Astrocyte (in vitro differentiated cells and primary cell): ENCODE measurements at regions not wholly inside any gene's neighbourhood (a gene's known extent, or its start where the extent isn't known, plus 50 kb on each side); places are given as distances from the start of the nearest gene placed in this dataset.

Experiments
- DNase-seq: peaks from one replicate; pipeline ENCODE4 v3.0.0-alpha.2; 2010; ENCODE audit warnings: low read depth
- FAIRE-seq: peaks from 2 replicates; lab custom pipeline; 2011; peaks lifted over from hg19 to GRCh38; lab: Jason Lieb, UNC
- H2AFZ ChIP-seq: 2 replicates; pipeline ENCODE4 v1.6.0; 2012; ENCODE audit warnings: low read depth, low read length, inconsistent platforms
- H3K27ac ChIP-seq: 2 replicates; pipeline ENCODE4 v1.5.1; 2011; ENCODE audit warnings: low read depth, low read length, inconsistent platforms
- H3K27me3 ChIP-seq: 2 replicates; pipeline ENCODE4 v1.6.0; 2011; ENCODE audit warnings: low read length, inconsistent platforms; ENCODE audit not compliant: insufficient read depth
- H3K36me3 ChIP-seq: 2 replicates; pipeline ENCODE4 v1.5.1; 2011; ENCODE audit warnings: low read length, inconsistent platforms; ENCODE audit not compliant: insufficient read depth
- H3K4me1 ChIP-seq: 2 replicates; pipeline ENCODE4 v1.5.1; 2011; ENCODE audit warnings: low read length, inconsistent platforms; ENCODE audit not compliant: insufficient read depth
- H3K4me2 ChIP-seq: 2 replicates; pipeline ENCODE4 v1.6.0; 2012; ENCODE audit warnings: low read length, inconsistent platforms
- H3K4me3 ChIP-seq: 2 replicates; pipeline ENCODE4 v1.5.1; 2011; ENCODE audit warnings: low read depth, mild to moderate bottlenecking, low read length, inconsistent platforms; ENCODE audit not compliant: insufficient read depth
- H3K79me2 ChIP-seq: 2 replicates; pipeline ENCODE4 v1.6.0; 2012; ENCODE audit warnings: mild to moderate bottlenecking, low read length, inconsistent platforms; ENCODE audit not compliant: insufficient read depth
- H3K9ac ChIP-seq: 2 replicates; pipeline ENCODE4 v1.6.0; 2012; ENCODE audit warnings: mild to moderate bottlenecking, low read length, inconsistent platforms
- H3K9me3 ChIP-seq: 2 replicates; pipeline ENCODE4 v1.5.1; 2012; ENCODE audit warnings: low read depth, mild to moderate bottlenecking, low read length, inconsistent platforms; ENCODE audit not compliant: insufficient read depth
- H4K20me1 ChIP-seq: 2 replicates; pipeline ENCODE4 v1.6.0; 2012; ENCODE audit warnings: low read length, inconsistent platforms; ENCODE audit not compliant: insufficient read depth
- H3K27ac Mint-ChIP-seq: one replicate; pipeline ENCODE4 v1.8.0; 2021; ENCODE audit warnings: mild to moderate bottlenecking, mixed read lengths; ENCODE audit not compliant: unreplicated experiment
- H3K27me3 Mint-ChIP-seq: one replicate; pipeline ENCODE4 v1.8.0; 2021; ENCODE audit warnings: low read depth, mixed read lengths; ENCODE audit not compliant: unreplicated experiment
- H3K36me3 Mint-ChIP-seq: one replicate; pipeline ENCODE4 v1.8.0; 2021; ENCODE audit warnings: low read depth, mixed read lengths; ENCODE audit not compliant: unreplicated experiment
- H3K4me1 Mint-ChIP-seq: one replicate; pipeline ENCODE4 v1.8.0; 2021; ENCODE audit warnings: low read depth, mixed read lengths; ENCODE audit not compliant: unreplicated experiment
- H3K4me3 Mint-ChIP-seq: one replicate; pipeline ENCODE4 v1.8.0; 2021; ENCODE audit warnings: mild to moderate bottlenecking, moderate library complexity, mixed read lengths; ENCODE audit not compliant: unreplicated experiment
- H3K9me3 Mint-ChIP-seq: one replicate; pipeline ENCODE4 v1.8.0; 2021; ENCODE audit warnings: mild to moderate bottlenecking, mixed read lengths; ENCODE audit not compliant: unreplicated experiment
- EZH2 ChIP-seq: IDR thresholded peaks from 2 replicates; pipeline ENCODE4 v1.6.1; 2012; ENCODE audit warnings: mild to moderate bottlenecking, low read length, inconsistent platforms; ENCODE audit not compliant: insufficient read depth
- TF ChIP-seq, protein P1 (sequence below): IDR thresholded peaks from 2 replicates; pipeline ENCODE4 v1.5.1; 2011; ENCODE audit warnings: low read depth, mild to moderate bottlenecking, inconsistent platforms, low read length, moderate library complexity; ENCODE audit not compliant: insufficient read depth

DNA sequence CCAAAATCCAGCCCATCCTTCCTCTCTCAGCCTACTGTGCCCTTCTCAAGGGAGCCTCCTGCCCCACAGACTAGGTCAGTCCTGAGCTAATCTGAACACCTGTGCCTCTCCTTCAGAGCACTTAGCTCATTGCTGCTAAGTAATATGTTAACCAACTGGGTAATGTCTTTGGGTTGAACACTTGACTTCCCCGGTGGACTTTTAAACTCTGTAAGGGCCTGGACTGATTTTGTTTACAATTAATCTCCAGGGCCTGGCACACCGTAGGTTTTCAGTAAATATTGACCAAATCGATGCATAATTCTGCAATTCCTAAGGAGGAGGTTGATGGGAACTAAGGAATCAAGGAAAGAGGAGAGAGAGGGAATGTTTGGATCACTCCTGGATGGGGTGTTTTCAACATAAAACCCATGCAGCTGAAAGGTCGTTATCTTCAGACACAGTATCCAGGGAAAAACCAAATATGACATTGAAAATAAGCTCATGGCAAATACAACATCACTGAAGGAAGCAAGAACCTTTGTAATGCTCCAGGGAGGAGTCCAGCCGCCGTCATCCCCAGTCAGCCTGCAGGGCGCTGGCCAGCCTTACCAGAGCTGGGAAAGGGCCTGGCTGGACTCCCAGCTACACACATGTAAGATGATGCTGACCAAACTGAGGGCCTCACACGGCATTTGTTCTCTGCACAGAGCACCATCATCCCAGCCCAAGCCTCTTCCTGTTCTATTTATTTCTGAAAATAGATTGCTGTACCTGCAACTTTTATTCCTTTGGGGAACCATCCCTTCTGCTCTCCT is 166.3 kb downstream of the C5orf15 start:
- no peak overlapping the region for H3K4me3 ChIP-seq
- FAIRE-seq (no peak), DNase-seq (peak; percentile 40)
- H3K4me2 ChIP-seq, result no peak overlapping the region
- H3K4me1 Mint-ChIP-seq, result peaks cover 4% of the 10 kb centered on the region
- peaks cover 49% of the 10 kb centered on the region for H3K27me3 Mint-ChIP-seq
- H3K4me3 Mint-ChIP-seq, result no peak overlapping the region
- TF ChIP-seq EZH2, result no peak
- TF ChIP-seq, protein P1, sequence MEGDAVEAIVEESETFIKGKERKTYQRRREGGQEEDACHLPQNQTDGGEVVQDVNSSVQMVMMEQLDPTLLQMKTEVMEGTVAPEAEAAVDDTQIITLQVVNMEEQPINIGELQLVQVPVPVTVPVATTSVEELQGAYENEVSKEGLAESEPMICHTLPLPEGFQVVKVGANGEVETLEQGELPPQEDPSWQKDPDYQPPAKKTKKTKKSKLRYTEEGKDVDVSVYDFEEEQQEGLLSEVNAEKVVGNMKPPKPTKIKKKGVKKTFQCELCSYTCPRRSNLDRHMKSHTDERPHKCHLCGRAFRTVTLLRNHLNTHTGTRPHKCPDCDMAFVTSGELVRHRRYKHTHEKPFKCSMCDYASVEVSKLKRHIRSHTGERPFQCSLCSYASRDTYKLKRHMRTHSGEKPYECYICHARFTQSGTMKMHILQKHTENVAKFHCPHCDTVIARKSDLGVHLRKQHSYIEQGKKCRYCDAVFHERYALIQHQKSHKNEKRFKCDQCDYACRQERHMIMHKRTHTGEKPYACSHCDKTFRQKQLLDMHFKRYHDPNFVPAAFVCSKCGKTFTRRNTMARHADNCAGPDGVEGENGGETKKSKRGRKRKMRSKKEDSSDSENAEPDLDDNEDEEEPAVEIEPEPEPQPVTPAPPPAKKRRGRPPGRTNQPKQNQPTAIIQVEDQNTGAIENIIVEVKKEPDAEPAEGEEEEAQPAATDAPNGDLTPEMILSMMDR, result no peak
- no peaks in the 10 kb centered on the region for H3K36me3 ChIP-seq
- H3K9me3 ChIP-seq, result no peaks in the 10 kb centered on the region
- no peaks in the 10 kb centered on the region for H4K20me1 ChIP-seq
- H3K4me1 ChIP-seq, result no peaks in the 10 kb centered on the region
- H3K27ac ChIP-seq, result no peak overlapping the region
- H2AFZ ChIP-seq, result no peak overlapping the region
- H3K9ac ChIP-seq, result no peak overlapping the region
- peaks cover 4% of the 10 kb centered on the region for H3K9me3 Mint-ChIP-seq
- H3K79me2 ChIP-seq, result no peaks in the 10 kb centered on the region
- no peaks in the 10 kb centered on the region for H3K36me3 Mint-ChIP-seq
- H3K27ac Mint-ChIP-seq, result no peak overlapping the region
- H3K27me3 ChIP-seq, result peaks cover 3% of the 10 kb centered on the region

DNA sequence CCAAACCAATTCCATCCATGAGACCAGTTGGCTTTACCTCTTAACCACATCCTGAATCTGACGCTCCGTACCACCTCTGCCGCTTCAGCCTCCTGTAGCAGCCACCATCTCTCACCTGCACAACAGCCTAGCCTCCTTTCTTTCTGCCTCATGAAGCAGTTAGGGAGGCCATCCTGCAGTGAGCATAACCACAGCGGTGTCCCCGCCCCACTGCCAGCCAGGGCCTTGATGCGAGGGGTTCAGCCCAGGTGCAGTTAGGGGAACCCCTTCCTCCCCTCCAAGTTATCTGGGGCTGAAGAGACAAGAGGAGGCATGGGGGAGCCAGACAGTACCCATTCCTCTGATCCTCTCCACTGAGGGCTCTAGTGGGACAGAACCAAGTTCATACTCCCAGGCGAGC is 167.0 kb downstream of the C5orf15 start:
- Histone ChIP-seq H2AFZ (no peak overlapping the region), H4K20me1 (no peaks in the 10 kb centered on the region), H3K36me3 (no peaks in the 10 kb centered on the region), H3K9me3 (no peaks in the 10 kb centered on the region), H3K4me3 (no peak overlapping the region), H3K79me2 (no peaks in the 10 kb centered on the region), H3K27me3 (peaks cover 3% of the 10 kb centered on the region), H3K4me1 (no peaks in the 10 kb centered on the region), H3K27ac (no peak overlapping the region), H3K4me2 (no peak overlapping the region), H3K9ac (no peak overlapping the region)
- H3K4me3 Mint-ChIP-seq, result no peak overlapping the region
- no peak overlapping the region for H3K27ac Mint-ChIP-seq
- FAIRE-seq (no peak), DNase-seq (no peak)
- peaks cover 52% of the 10 kb centered on the region for H3K27me3 Mint-ChIP-seq
- H3K36me3 Mint-ChIP-seq, result no peaks in the 10 kb centered on the region
- peaks cover 4% of the 10 kb centered on the region for H3K9me3 Mint-ChIP-seq
- TF ChIP-seq, protein P1, result no peak
- H3K4me1 Mint-ChIP-seq, result peaks cover 6% of the 10 kb centered on the region

DNA sequence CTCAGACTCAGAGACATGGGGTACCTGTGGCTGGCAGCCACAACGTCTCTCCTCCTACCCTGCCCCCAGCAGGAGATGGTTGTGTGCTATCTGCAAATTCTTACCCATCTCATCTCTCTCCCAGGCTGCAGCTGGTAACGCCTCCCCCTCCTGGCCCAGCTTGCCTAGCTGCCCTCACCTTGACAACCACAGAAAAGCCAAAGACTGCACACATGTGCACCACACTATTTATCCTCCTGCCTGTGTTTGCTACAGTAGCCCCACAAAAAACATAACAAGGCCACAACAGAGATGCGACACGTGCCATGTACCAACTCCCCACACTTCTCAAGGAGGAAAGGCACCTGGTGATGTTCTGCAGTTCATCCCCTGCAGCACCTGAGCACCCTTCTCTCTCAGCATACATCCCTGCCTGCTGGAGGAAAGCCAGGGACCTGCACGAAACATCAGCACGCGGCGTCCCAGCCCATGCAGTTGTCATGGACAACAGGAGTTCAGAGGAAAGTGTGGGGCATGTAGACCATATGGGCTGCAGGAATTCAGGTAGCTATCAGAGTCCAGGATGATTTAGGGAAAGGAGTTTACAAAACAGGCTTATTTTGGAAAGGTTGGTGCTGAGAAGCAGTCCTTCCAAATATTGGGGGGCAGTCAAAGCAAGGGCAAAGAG is 168.7 kb downstream of the C5orf15 start:
- Histone ChIP-seq H3K9me3 (no peaks in the 10 kb centered on the region), H3K4me3 (no peak overlapping the region), H2AFZ (no peak overlapping the region), H3K4me2 (no peak overlapping the region), H3K27ac (no peak overlapping the region), H3K9ac (no peak overlapping the region), H3K79me2 (no peaks in the 10 kb centered on the region), H3K27me3 (peaks cover 6% of the 10 kb centered on the region), H3K36me3 (no peaks in the 10 kb centered on the region), H3K4me1 (no peaks in the 10 kb centered on the region), H4K20me1 (no peaks in the 10 kb centered on the region)
- H3K4me3 Mint-ChIP-seq, result no peak overlapping the region
- peaks cover 4% of the 10 kb centered on the region for H3K9me3 Mint-ChIP-seq
- no peak for FAIRE-seq
- H3K27me3 Mint-ChIP-seq, result peaks cover 51% of the 10 kb centered on the region
- H3K27ac Mint-ChIP-seq, result no peak overlapping the region
- TF ChIP-seq, protein P1, result no peak
- TF ChIP-seq EZH2, result no peak
- no peak for DNase-seq
- no peaks in the 10 kb centered on the region for H3K36me3 Mint-ChIP-seq
- peaks cover 6% of the 10 kb centered on the region for H3K4me1 Mint-ChIP-seq
